Activated CD8-positive, alpha-beta memory T cell treated with anti-CD3 and anti-CD28 coated beads for 24 hours (primary cell): ENCODE measurements at regions not wholly inside any gene's neighbourhood (a gene's known extent, or its start where the extent isn't known, plus 50 kb on each side); places are given as distances from the start of the nearest gene placed in this dataset.
"Not testable (repeated sequence)": the region's sequence is repeated elsewhere in the genome, so short reads cannot be mapped to it uniquely, and the experiment has no call there.

Experiments used
- DNase-seq: peaks from one replicate; pipeline ENCODE4 v3.0.0-alpha.2; 2020

GRCh38 chr16:88148682-88149081 is 197.4 kb downstream of the BANP start:
- not testable (repeated sequence) for DNase-seq

GRCh38 chr16:88149158-88149603 is 197.9 kb downstream of the BANP start:
- not testable (repeated sequence) for DNase-seq

DNA sequence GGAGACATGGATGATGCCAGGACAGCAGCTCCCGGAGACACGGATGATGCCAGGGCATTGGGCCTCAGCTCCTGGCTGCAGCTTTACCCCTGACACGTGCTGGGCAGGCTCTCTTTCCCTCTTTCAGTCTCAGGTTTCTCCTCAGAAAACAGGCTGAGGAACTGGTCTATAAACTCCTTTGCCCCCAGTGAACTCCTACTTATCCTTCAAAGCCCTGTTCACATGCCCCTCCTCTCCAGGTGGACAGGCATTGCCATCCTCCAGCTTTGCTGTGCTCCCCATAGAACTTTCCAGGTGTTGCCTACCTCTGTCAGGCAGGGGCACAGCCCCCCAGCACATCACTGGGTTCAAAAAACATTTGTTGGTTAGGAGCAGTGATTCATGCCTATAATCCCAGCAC is 198.4 kb downstream of the BANP start:
- DNase-seq = not testable (repeated sequence)

GRCh38 chr16:88150456-88151128 is 199.4 kb downstream of the BANP start:
- DNase-seq = not testable (repeated sequence)

GRCh38 chr16:88151129-88151499 is 199.9 kb downstream of the BANP start:
- DNase-seq = not testable (repeated sequence)

- DNase-seq = not testable (repeated sequence)
Observed at GRCh38 chr16:88151859-88152843, 200.9 kb downstream of the BANP start.

DNA sequence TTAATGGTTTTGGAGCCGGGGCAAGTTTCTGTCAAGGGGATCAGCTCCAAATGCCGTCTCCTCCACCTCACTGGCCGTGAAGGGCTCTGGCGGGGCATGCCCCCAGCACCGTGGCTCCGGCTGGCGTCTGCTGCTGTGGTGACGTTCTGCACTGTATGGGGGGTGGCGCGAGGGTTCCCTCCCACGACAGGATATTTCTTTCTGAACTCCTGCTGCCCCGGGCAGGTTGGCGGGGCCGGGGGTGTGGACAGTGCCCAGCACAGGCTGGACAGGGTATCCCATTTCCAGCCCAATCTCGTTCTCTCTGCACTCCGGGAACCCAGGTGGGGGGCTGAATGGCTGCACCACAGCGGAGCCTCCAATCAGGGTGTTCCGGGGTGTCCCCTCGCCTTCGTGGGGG is 201.6 kb downstream of the BANP start:
- DNase-seq = not testable (repeated sequence)

GRCh38 chr16:88153516-88153915 is 202.3 kb downstream of the BANP start:
- not testable (repeated sequence) for DNase-seq

DNA sequence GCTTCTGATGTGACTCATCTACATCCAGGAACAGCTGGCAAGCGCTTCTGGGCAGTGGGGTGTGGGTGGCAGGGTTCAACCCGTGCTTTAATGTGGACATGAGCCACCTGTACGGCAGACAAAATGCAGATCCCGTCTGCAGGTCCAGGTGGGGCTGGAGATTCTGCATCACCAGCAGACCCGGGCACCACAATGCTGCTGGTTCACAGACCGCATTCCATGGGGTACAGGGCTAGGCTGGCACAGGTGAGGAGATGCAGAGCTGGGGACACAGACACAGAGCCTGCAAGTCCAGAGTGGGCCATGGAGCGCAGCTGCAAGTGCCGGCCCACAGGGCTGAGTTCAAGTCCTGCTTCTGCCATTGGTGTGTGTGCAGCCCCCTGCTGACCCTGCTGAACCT is 203.7 kb downstream of the BANP start:
- not testable (repeated sequence) for DNase-seq

DNA sequence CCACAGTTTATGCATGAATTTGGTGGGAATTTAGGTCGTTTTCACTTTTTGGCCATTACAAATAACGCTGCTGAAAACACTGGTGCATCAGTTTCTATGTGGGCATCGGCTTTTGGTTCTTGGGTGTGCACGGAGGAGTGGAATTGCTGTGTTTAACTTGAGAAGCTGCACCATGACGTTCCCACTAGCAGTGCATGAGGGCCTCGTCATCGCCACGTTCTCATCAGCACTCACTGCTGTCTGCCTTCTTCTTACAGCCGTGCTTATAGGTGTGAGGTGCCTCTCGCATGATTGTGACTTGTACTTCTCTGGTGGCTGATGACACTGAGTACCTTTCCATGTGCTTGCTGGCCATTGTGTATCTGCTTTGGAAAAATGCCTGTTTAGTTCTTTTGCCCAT is 204.4 kb downstream of the BANP start:
- DNase-seq = not testable (repeated sequence)

- DNase-seq = not testable (repeated sequence)
Observed at GRCh38 chr16:88156640-88157283, 205.5 kb downstream of the BANP start.

DNA sequence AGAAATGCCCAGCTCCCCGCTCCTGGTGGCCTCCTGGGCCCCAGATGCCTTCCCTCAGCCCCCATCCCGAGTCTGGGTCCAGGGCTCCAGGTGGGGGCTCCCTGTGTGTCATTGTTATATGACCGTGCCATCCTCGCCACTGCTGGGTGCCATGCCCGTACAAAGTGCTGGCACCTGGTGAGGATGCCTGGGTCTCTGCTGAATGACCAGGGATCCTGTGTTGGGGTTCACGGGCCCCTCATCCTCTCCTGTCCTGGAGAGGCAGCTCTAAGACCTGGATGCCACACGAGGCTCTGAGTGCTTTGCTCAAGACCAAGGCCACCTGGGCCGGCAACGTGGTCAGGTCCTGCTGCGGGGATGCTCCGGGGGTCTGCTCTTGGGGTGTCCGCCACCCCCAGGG is 206.5 kb downstream of the BANP start:
- not testable (repeated sequence) for DNase-seq

DNA sequence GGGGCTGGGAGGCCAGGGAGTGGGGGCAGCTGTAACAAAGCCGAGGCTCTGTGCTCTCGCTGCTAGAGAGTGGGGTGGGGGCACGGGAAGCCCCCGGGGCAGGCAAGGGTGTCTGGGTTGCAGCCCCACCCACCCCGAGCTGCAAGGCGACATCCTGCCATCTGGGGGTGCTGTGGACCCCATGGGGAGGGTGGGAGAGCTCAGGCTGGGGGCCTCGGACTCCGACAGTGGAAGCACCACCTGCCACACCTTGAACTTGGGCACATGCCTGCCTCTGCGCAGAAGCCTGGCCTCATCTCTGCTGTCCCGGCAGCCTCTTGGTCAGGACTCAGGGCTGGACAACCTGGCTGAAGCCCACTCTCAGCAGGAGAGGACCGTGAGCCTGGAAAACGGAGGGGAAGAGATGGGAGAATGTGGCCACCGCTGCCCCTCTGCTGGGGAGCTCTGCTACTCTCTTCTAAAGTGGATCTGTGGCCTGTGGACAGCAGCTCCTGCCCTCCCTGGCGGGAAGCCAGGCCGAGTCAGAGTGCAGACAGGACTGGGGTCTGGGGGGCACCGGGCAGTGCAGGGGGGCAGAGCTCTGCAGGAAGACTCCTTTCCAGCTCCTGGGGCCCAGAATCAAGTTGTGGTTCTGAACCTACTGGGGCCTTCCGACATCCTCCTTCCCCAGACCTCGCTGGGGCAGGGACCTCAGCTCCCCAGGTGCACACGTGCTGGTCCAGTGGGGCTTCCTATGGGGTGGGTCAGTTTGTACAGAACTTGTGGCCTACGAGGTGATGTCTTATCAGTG is 207.2 kb downstream of the BANP start:
- DNase-seq = not testable (repeated sequence)

- DNase-seq = not testable (repeated sequence)
Observed at GRCh38 chr16:88159046-88159896, 208.0 kb downstream of the BANP start.

DNA sequence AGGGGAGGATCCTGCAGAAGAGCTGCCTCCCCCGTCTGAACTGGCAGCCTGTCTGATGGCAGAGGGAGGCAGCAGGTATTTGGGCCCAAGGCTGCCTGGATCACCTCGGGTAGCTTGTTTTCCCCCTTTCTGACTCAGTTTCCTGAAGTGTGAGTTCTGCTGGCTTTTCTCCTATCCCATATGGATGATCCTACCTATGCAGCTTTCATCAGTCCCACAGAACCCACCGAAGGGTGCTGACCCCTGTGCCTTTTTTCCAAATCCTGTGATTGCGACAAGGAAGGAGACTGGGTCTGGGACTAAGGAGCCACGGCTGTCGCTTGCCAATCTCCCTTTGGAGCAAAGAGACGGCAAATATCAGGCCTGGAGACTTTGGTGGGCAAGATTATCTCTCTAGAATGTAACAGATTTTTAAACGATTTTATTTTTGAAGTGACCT is 208.7 kb downstream of the BANP start:
- not testable (repeated sequence) for DNase-seq

DNA sequence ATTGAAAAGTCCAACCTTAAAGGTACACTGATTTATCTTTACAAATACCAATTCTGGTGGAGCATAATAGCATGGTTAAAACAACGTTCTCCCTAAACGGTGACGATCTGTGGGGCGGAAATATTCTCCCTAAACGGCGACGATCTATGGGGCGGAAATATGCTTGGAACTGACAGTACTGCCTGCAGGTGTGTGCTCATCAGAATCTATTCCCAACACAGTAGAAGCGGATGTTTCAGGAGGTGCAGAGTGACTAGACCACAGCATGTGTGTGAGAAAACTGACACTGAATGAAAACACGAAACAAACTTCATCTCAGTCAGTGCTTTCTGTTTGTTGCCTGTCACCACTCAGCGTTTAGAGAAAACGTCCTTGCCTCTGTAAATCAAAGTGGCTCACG is 210.0 kb downstream of the BANP start:
- DNase-seq = not testable (repeated sequence)

- DNase-seq = not testable (repeated sequence)
Observed at GRCh38 chr16:88161623-88162275, 210.5 kb downstream of the BANP start.

GRCh38 chr16:88162778-88163177 is 211.5 kb downstream of the BANP start:
- not testable (repeated sequence) for DNase-seq

GRCh38 chr16:88164196-88165039 is 213.2 kb downstream of the BANP start:
- DNase-seq = not testable (repeated sequence)
